GM12878 (cell line): ENCODE measurements at regions not wholly inside any gene's neighbourhood (a gene's known extent, or its start where the extent isn't known, plus 50 kb on each side); places are given as distances from the start of the nearest gene placed in this dataset.

Experiments used
- ATAC-seq: fragments of 200-7000 bp; cut with Tn5 transposase; 3 replicates; pipeline ENCODE4 v1.9.1; 2020; ENCODE audit warnings: mild to moderate bottlenecking, moderate library complexity
- BruUV-seq: library from RNA; stranded (reverse); fragments of 400-500 nt; replicated peaks from 2 replicates; lab custom pipeline; 2021; lab: Mats Ljungman, UMichigan
- CTCF ChIA-PET: fragments of 300-600 bp; sonication (Branson Sonifier 250); formaldehyde crosslinking; extraction: SDS; loops from one replicate; lab custom pipeline; 2021; ENCODE audit warnings: inconsistent platforms; lab: Yijun Ruan, JAX
- POLR2A ChIA-PET: fragments of 350-600 bp; formaldehyde crosslinking; extraction: SDS; loops from one replicate; lab custom pipeline; 2021; ENCODE audit warnings: inconsistent platforms; lab: Charles Lee
- RAD21 ChIA-PET: fragments of 300-600 bp; sonication (Branson Sonifier 250); formaldehyde crosslinking; loops from one replicate; lab custom pipeline; 2023; ENCODE audit warnings: antibody characterized with exemption; ENCODE audit not compliant: unreplicated experiment; lab: Charles Lee
- SMC1A ChIA-PET: fragments of 300-600 bp; sonication (Branson Sonifier 250); formaldehyde crosslinking; loops from one replicate; lab custom pipeline; 2023; ENCODE audit not compliant: unreplicated experiment, uncharacterized antibody; lab: Charles Lee
- DNase-seq: peaks from one replicate; pipeline ENCODE4 v3.0.0-alpha.2; 2011; ENCODE audit warnings: low read depth, low spot score
- FAIRE-seq: peaks from 3 replicates; lab custom pipeline; 2011; peaks lifted over from hg19 to GRCh38; lab: Jason Lieb, UNC
- H2AFZ ChIP-seq: 2 replicates; pipeline ENCODE4 v1.6.0; 2011; ENCODE audit warnings: low read depth, low read length, control low read depth; ENCODE audit not compliant: control insufficient read depth
- H3K27ac ChIP-seq: 2 replicates; pipeline ENCODE4 v1.5.1; 2011; ENCODE audit warnings: control low read depth; ENCODE audit not compliant: control insufficient read depth, insufficient read depth
- H3K27me3 ChIP-seq, 2 experiments: replicated peaks in 1 of 2; 2 replicates each; pipeline versions ENCODE4 v1.6.0 to v1.6.1; 2011; ENCODE audit warnings: low read length in 1 of 2; ENCODE audit not compliant: control insufficient read depth in 2 of 2, insufficient read depth in 2 of 2
- H3K36me3 ChIP-seq, 2 experiments: 2 replicates each; pipeline ENCODE4 v1.5.1; 2011; ENCODE audit warnings: low read length in 1 of 2; ENCODE audit not compliant: control insufficient read depth in 2 of 2, insufficient read depth in 2 of 2
- H3K4me1 ChIP-seq: 2 replicates; pipeline ENCODE4 v1.6.1; 2011; ENCODE audit warnings: mild to moderate bottlenecking, low read length, moderate library complexity, mixed read lengths; ENCODE audit not compliant: control insufficient read depth, insufficient read depth
- H3K4me2 ChIP-seq: 2 replicates; pipeline ENCODE4 v1.6.0; 2011; ENCODE audit warnings: control low read depth; ENCODE audit not compliant: control insufficient read depth, insufficient read depth
- H3K4me3 ChIP-seq: fragments of 200-600 bp; sonication (generic); 2 replicates; pipeline ENCODE4 v1.5.1; 2016
- H3K79me2 ChIP-seq: 2 replicates; pipeline ENCODE4 v1.6.0; 2011; ENCODE audit warnings: low read length; ENCODE audit not compliant: control insufficient read depth, insufficient read depth
- H3K9ac ChIP-seq: 2 replicates; pipeline ENCODE4 v1.8.0; 2011; ENCODE audit warnings: low read length, control low read depth, mixed read lengths; ENCODE audit not compliant: control insufficient read depth, insufficient read depth
- H3K9me3 ChIP-seq: replicated peaks from 3 replicates; pipeline ENCODE4 v1.5.1; 2011; ENCODE audit warnings: mild to moderate bottlenecking, low read length; ENCODE audit not compliant: control insufficient read depth, insufficient read depth
- H4K20me1 ChIP-seq: 2 replicates; pipeline ENCODE4 v1.6.0; 2011; ENCODE audit not compliant: control insufficient read depth, insufficient read depth
- ASH2L ChIP-seq: fragments of 300-600, 200-600 bp; sonication (generic); IDR thresholded peaks from 2 replicates; pipeline ENCODE4 v1.6.1; 2017; ENCODE audit warnings: low read depth, mild to moderate bottlenecking, borderline replicate concordance
- BACH1 ChIP-seq: fragments of 450-650 bp; IDR thresholded peaks from 2 replicates; pipeline ENCODE4 v1.6.1; 2017; ENCODE audit warnings: mild to moderate bottlenecking, borderline replicate concordance
- BCL3 ChIP-seq: IDR thresholded peaks from 2 replicates; pipeline ENCODE4 v1.6.1; 2011; ENCODE audit warnings: borderline replicate concordance, low read depth, mild to moderate bottlenecking, moderate library complexity, low read length; ENCODE audit not compliant: insufficient read depth, poor library complexity, severe bottlenecking
- BCLAF1 ChIP-seq: fragments of 450-650 bp; IDR thresholded peaks from 2 replicates; pipeline ENCODE4 v1.6.1; 2017; ENCODE audit warnings: antibody characterized with exemption, mild to moderate bottlenecking, moderate library complexity
- CHD1 ChIP-seq: IDR thresholded peaks from 2 replicates; pipeline ENCODE4 v1.6.1; 2012; ENCODE audit warnings: low read depth, low read length, improper control_type of control experiment
- CREB1 ChIP-seq: IDR thresholded peaks from 2 replicates; pipeline ENCODE4 v1.6.1; 2012; ENCODE audit warnings: low read depth, mild to moderate bottlenecking, inconsistent platforms
- DPF2 ChIP-seq: fragments of 450-650 bp; IDR thresholded peaks from 2 replicates; pipeline ENCODE4 v1.6.1; 2017; ENCODE audit warnings: mild to moderate bottlenecking
- HDGF ChIP-seq: fragments of 450-650 bp; IDR thresholded peaks from 2 replicates; pipeline ENCODE4 v1.6.1; 2016; ENCODE audit warnings: antibody characterized with exemption
- MYB ChIP-seq: fragments of 150-350 bp; IDR thresholded peaks from 2 replicates; pipeline ENCODE4 v1.6.1; 2014; ENCODE audit warnings: mild to moderate bottlenecking, low read depth, low read length, borderline replicate concordance
- NR2F1 ChIP-seq: fragments of 450-650 bp; conservative IDR thresholded peaks from 2 replicates; pipeline ENCODE4 v1.6.1; 2017; ENCODE audit warnings: mild to moderate bottlenecking
- SKIL ChIP-seq: fragments of 450-650 bp; IDR thresholded peaks from 2 replicates; pipeline ENCODE4 v1.6.1; 2017; ENCODE audit warnings: mild to moderate bottlenecking, low read depth, inconsistent platforms; ENCODE audit not compliant: poor library complexity, severe bottlenecking
- ZBTB11 ChIP-seq: fragments of 450-650 bp; formaldehyde crosslinking; IDR thresholded peaks from 2 replicates; pipeline ENCODE4 v1.5.0; 2022; ENCODE audit warnings: mild to moderate bottlenecking, missing genetic modification characterization
- ZNF274 ChIP-seq: IDR thresholded peaks from one replicate; pipeline ENCODE4 v1.8.0; 2011; ENCODE audit not compliant: insufficient read length, insufficient read depth
- ZSCAN29 ChIP-seq: fragments of 450-650 bp; IDR thresholded peaks from 2 replicates; pipeline ENCODE4 v1.6.1; 2017; ENCODE audit warnings: mild to moderate bottlenecking, moderate library complexity
- WGBS: methylation state at CpG from one replicate; pipeline ENCODE4 v1.1.6; 2016; ENCODE audit warnings: low lambda C conversion rate; ENCODE audit not compliant: insufficient replicate concordance, insufficient coverage; ENCODE audit errors: missing lambda C conversion rate; 5-methylcytosine and 5-hydroxymethylcytosine counted together
- in situ Hi-C: fragments of 300-500 bp; cut with MboI; formaldehyde crosslinking; loops from 9 replicates; pipeline ENCODE4 v1.14.3; 2018; ENCODE audit warnings: mixed read lengths
- intact Hi-C: fragments of 100-400 bp; cut with micrococcal nuclease; formaldehyde crosslinking; loops from one replicate; pipeline ENCODE4 v1.14.2; 2022; ENCODE audit not compliant: unreplicated experiment

- H3K27ac ChIP-seq = no peak overlapping the region
- TF ChIP-seq NR2F1 = no peak
- TF ChIP-seq SKIL = no peak
- no peak for TF ChIP-seq HDGF
- no peak for TF ChIP-seq MYB
- no peak for TF ChIP-seq CHD1
- TF ChIP-seq ZNF274 = no peak
- no peak for TF ChIP-seq ASH2L
- TF ChIP-seq BACH1 = no peak
- TF ChIP-seq ZBTB11 (CRISPR knock-in tag) = no peak
- TF ChIP-seq BCLAF1 = no peak
- TF ChIP-seq CREB1 = no peak
- TF ChIP-seq BCL3 = no peak
- no peak for TF ChIP-seq DPF2
- no peak for TF ChIP-seq ZSCAN29
- no peak overlapping the region for H3K4me2 ChIP-seq
- no peak overlapping the region for H3K9ac ChIP-seq
- 6% methylated on average over 2 of the region's 2 CpGs for WGBS
- in situ Hi-C loops (no loop called here), intact Hi-C loops (no loop called here)
- no peak overlapping the region for H2AFZ ChIP-seq
- CTCF ChIA-PET = no interaction called here
- SMC1A ChIA-PET = interaction anchor here (1.6 kb wide), 1 partner anchor 8 kb away, joined by 3 read pairs; no protein-coding TSS in a partner anchor
- no peak for DNase-seq
- H3K4me3 ChIP-seq = no peak overlapping the region
- no peak for ATAC-seq
- H3K36me3 ChIP-seq = no peaks in the 10 kb centered on the region
- no peaks in the 10 kb centered on the region; a peak in 1 of 4 replicates for H3K27me3 ChIP-seq
- H3K79me2 ChIP-seq = no peaks in the 10 kb centered on the region
- no peaks in the 10 kb centered on the region for H4K20me1 ChIP-seq
- FAIRE-seq = no peak
- no TSS peak for BruUV-seq
- RAD21 ChIA-PET = no interaction called here
- H3K9me3 ChIP-seq = no peaks in the 10 kb centered on the region
- no peaks in the 10 kb centered on the region for H3K4me1 ChIP-seq
- POLR2A ChIA-PET = no interaction called here
Measured at GRCh38 chr2:220998156-220998555, 573.9 kb downstream of the EPHA4 start.
